ENCODE measurements at regions not wholly inside any gene's neighbourhood (a gene's known extent, or its start where the extent isn't known, plus 50 kb on each side); places are given as distances from the start of the nearest gene placed in this dataset.

GRCh38 chr11:131275580-131275979 is 94.8 kb upstream of the NTM start:
- no peaks in the 10 kb centered on the region for H3K9me3 ChIP-seq (ENCODE audit: control insufficient read depth, insufficient read depth, low read length)
- H3K27me3 ChIP-seq (ENCODE audit: control insufficient read depth, insufficient read depth, low read length) = no peaks in the 10 kb centered on the region
- no peak for DNase-seq (ENCODE audit: low read depth, low spot score)
- H3K27ac ChIP-seq (ENCODE audit: low read depth, low read length) = no peak overlapping the region
- TF ChIP-seq CTCF (IDR thresholded peaks at IDR 0.05; ENCODE audit: low read depth, low read length) = no peak
- POLR2A ChIA-PET = no interaction called here
- CTCF ChIA-PET = no interaction called here
- no peak overlapping the region for H3K4me3 ChIP-seq (ENCODE audit: low read depth, low read length)

- Histone ChIP-seq H3K27me3 (ENCODE audit: control insufficient read depth, insufficient read depth, low read length) (no peaks in the 10 kb centered on the region), H3K4me3 (ENCODE audit: low read depth, low read length) (no peak overlapping the region), H3K9me3 (ENCODE audit: control insufficient read depth, insufficient read depth, low read length) (no peaks in the 10 kb centered on the region), H3K27ac (ENCODE audit: low read depth, low read length) (no peak overlapping the region)
- ChIA-PET POLR2A (no interaction called here), CTCF (no interaction called here)
- TF ChIP-seq CTCF (IDR thresholded peaks at IDR 0.05; ENCODE audit: low read depth, low read length) = no peak
- no peak for DNase-seq (ENCODE audit: low read depth, low spot score)
These were observed 91.9 kb upstream of the NTM start for GRCh38 chr11:131278472-131278871.

GRCh38 chr11:131279654-131280384 is 90.6 kb upstream of the NTM start:
- H3K4me3 ChIP-seq (ENCODE audit: low read depth, low read length) = no peak overlapping the region
- no peaks in the 10 kb centered on the region for H3K27me3 ChIP-seq (ENCODE audit: control insufficient read depth, insufficient read depth, low read length)
- ChIA-PET CTCF (no interaction called here), POLR2A (no interaction called here)
- no peak overlapping the region for H3K27ac ChIP-seq (ENCODE audit: low read depth, low read length)
- H3K9me3 ChIP-seq (ENCODE audit: control insufficient read depth, insufficient read depth, low read length) = no peaks in the 10 kb centered on the region
- no peak for DNase-seq (ENCODE audit: low read depth, low spot score)
- no peak for TF ChIP-seq CTCF (IDR thresholded peaks at IDR 0.05; ENCODE audit: low read depth, low read length)

- CTCF ChIA-PET = no interaction called here
- no peak overlapping the region for H3K4me3 ChIP-seq (ENCODE audit: low read depth, low read length)
These were observed 89.1 kb upstream of the NTM start for GRCh38 chr11:131281316-131281715.

More at GRCh38 chr11:131281316-131281715, 89.1 kb upstream of the NTM start:
- no peaks in the 10 kb centered on the region for H3K9me3 ChIP-seq (ENCODE audit: control insufficient read depth, insufficient read depth, low read length)
- no peaks in the 10 kb centered on the region for H3K27me3 ChIP-seq (ENCODE audit: control insufficient read depth, insufficient read depth, low read length)
- POLR2A ChIA-PET = no interaction called here
- TF ChIP-seq CTCF (IDR thresholded peaks at IDR 0.05; ENCODE audit: low read depth, low read length) = no peak
- no peak for DNase-seq (ENCODE audit: low read depth, low spot score)
- no peak overlapping the region for H3K27ac ChIP-seq (ENCODE audit: low read depth, low read length)

Measured in AG04450 (cell line).